Stimulated activated effector memory CD8-positive, alpha-beta T cell treated with anti-CD3 and anti-CD28 coated beads, Interleukin-12 subunit alpha, Interleukin-12 subunit beta, amount 100 ng/mL, for 72 hours (primary cell): ENCODE measurements at regions not wholly inside any gene's neighbourhood (a gene's known extent, or its start where the extent isn't known, plus 50 kb on each side); places are given as distances from the start of the nearest gene placed in this dataset.
A peak's percentile ranks its signal among the peaks of the same experiment; 100 is the strongest.

Experiments
- ATAC-seq: fragments of 150-1000 bp; cut with Tn5 transposase; 2 replicates; pipeline ENCODE4 v1.10.0; 2021
- DNase-seq, 2 donors: peaks; one replicate each; pipeline ENCODE4 v3.0.0; 2021 to 2022; ENCODE audit warnings: low spot score in 2 of 2
- H3K27ac Mint-ChIP-seq: one replicate; pipeline ENCODE4 v1.8.0; 2022; ENCODE audit warnings: mild to moderate bottlenecking, mixed read lengths
- H3K36me3 Mint-ChIP-seq: one replicate; pipeline ENCODE4 v1.8.0; 2022; ENCODE audit warnings: mild to moderate bottlenecking, mixed read lengths
- H3K4me1 Mint-ChIP-seq: one replicate; pipeline ENCODE4 v1.8.0; 2022; ENCODE audit warnings: mixed read lengths
- H3K4me3 Mint-ChIP-seq: one replicate; pipeline ENCODE4 v1.8.0; 2022; ENCODE audit warnings: mild to moderate bottlenecking, mixed read lengths
- H3K9me3 Mint-ChIP-seq: one replicate; pipeline ENCODE4 v1.8.0; 2022; ENCODE audit warnings: mixed read lengths

- peak overlapping the region; percentile 5 for H3K4me3 Mint-ChIP-seq
- no peaks in the 10 kb centered on the region for H3K36me3 Mint-ChIP-seq
- DNase-seq (peak; percentile 67 to 88), ATAC-seq (peak; percentile 93)
- H3K4me1 Mint-ChIP-seq = peaks cover 32% of the 10 kb centered on the region
- H3K9me3 Mint-ChIP-seq = no peaks in the 10 kb centered on the region
- H3K27ac Mint-ChIP-seq = peak overlapping the region; percentile 20
Observed at GRCh38 chr1:55277377-55278130, 62.4 kb upstream of the USP24 start.

- ATAC-seq = no peak
- Mint-ChIP-seq H3K4me1 (peaks cover 32% of the 10 kb centered on the region), H3K9me3 (no peaks in the 10 kb centered on the region), H3K4me3 (peak overlapping the region; percentile 5), H3K36me3 (no peaks in the 10 kb centered on the region), H3K27ac (peak overlapping the region; percentile 20)
- no peak for DNase-seq
Observed at GRCh38 chr1:55276671-55277376, 61.7 kb upstream of the USP24 start.

GRCh38 chr1:55275941-55276341, 60.8 kb upstream of the USP24 start:
- H3K4me3 Mint-ChIP-seq = no peak overlapping the region
- no peak overlapping the region for H3K27ac Mint-ChIP-seq
- H3K36me3 Mint-ChIP-seq = no peaks in the 10 kb centered on the region
- H3K9me3 Mint-ChIP-seq = no peaks in the 10 kb centered on the region
- H3K4me1 Mint-ChIP-seq = peaks cover 32% of the 10 kb centered on the region
- ATAC-seq (peak; percentile 39), DNase-seq (no peak)

- no peak for DNase-seq
- H3K27ac Mint-ChIP-seq = no peak overlapping the region
Observed at GRCh38 chr1:55275151-55275748, 60.1 kb upstream of the USP24 start.

GRCh38 chr1:55272994-55273393, 57.8 kb upstream of the USP24 start:
- Mint-ChIP-seq H3K36me3 (no peaks in the 10 kb centered on the region), H3K27ac (peak overlapping the region; percentile 63), H3K9me3 (no peaks in the 10 kb centered on the region), H3K4me3 (no peak overlapping the region), H3K4me1 (peaks cover 29% of the 10 kb centered on the region)
- no peak for DNase-seq
- peak; percentile 55 for ATAC-seq

More at GRCh38 chr1:55275151-55275748, 60.1 kb upstream of the USP24 start:
- H3K36me3 Mint-ChIP-seq = no peaks in the 10 kb centered on the region
- peaks cover 32% of the 10 kb centered on the region for H3K4me1 Mint-ChIP-seq
- no peaks in the 10 kb centered on the region for H3K9me3 Mint-ChIP-seq
- no peak overlapping the region for H3K4me3 Mint-ChIP-seq
- ATAC-seq = peak; percentile 6
